GM21526 (cell line): ENCODE measurements at regions not wholly inside any gene's neighbourhood (a gene's known extent, or its start where the extent isn't known, plus 50 kb on each side); places are given as distances from the start of the nearest gene placed in this dataset.
"Not testable (repeated sequence)": the region's sequence is repeated elsewhere in the genome, so short reads cannot be mapped to it uniquely, and the experiment has no call there.

Experiments used
- ATAC-seq: cut with Tn5 transposase; IDR thresholded peaks from one replicate; pipeline ENCODE4 v1.9.1; 2021; ENCODE audit warnings: moderate library complexity; ENCODE audit not compliant: unreplicated experiment, low FRiP score

- no peak for ATAC-seq
Measured at GRCh38 chr12:131527736-131528135, 183.2 kb upstream of the SFSWAP start.

DNA sequence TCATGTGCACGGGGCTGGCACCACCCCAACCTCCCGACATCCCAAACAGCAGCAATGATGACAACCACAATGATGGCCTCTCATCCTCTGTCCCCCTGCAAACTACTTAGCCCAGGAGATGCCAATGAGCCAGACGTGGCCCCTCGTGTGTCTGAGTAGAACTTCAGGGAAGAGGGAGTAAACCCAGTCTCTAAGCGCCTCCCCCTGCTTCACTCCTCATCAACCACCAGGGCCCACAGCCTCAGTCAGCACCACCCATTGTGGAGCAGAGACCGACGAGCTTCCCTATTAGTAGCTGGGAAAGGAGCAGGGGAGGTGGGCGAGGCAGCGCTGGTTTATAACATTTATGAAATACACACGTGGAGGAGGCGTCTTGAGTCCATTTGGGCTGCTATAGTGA lies 182.7 kb upstream of the SFSWAP start:
- ATAC-seq, result no peak

DNA sequence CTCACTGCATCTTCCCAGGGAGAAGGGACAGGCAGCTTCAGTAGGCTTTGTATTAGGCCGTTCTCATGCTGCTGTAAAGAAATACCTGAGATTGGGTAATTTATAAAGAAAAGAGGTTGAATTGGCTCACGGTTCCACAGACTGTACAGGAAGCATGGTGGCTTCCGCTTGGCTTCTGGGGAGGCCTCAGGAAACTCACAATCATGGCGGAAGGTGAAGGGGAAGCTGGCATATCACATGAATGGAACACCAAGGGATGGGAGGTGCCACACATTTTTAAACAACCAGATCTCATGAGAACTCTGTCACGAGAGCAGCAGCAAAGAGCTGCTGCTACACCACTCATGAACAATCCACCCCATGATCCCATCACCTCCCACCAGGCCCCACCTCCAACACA lies 182.2 kb upstream of the SFSWAP start:
- no peak for ATAC-seq

DNA sequence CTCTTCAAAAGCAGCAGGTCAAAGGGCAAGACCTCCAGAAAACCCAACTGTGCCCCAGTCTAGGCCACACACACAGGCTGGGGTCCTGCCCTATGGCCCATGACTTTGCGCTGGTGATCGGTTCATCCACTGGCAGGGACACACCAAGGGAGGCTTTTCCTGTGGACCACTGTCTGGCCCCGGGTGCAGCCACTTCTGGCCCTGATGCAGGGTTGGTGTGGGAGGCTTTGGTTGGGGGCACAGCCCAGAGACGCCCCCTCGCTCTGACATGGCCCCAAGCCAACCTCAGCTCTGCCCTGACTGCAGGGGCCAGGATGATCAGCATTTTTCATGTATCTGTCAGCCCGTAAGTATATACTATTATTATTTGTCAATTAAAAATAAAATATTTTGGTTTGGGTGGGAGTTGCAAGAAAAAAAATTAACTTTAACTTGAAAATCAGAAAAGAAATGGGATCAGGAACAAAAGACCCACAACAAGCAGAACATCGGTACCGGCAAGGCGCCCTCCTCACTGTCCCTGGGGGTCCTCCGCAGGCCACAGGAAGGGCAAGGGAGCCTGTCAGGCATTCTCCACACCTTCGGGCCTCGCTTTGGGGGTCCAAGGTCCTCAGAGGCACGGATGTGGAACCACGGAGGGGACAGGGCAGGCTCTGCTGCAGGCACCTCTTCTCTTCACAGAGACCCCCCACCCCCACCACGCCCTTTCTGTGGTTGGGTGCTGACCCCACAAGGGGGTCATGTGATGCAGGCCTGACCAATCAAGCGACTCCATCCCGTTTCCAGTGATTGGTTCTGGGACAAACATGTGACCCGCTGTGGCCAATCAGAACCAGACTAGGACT lies 181.5 kb upstream of the SFSWAP start:
- no peak for ATAC-seq

- no peak for ATAC-seq
Measured at GRCh38 chr12:131530041-131530332, 180.9 kb upstream of the SFSWAP start.

DNA sequence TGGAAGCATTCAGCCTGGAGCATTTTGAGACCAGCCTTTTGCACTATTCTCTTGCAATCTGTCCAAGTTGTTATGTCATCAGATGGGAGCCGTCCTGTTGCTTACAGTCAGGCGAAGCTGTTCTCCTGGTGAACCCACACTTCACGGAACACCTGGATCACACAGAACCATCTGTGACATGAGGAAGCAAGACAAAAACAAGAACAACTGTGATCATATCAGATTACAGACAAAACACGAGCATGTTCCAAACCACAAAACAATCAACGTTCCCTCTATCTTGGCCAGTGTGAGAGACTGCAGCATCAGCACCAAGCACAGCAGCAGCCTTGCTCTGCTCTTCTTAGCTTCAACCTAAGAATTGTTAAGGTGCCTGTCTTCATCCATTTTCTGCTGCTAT lies 180.5 kb upstream of the SFSWAP start:
- ATAC-seq, result no peak

GRCh38 chr12:131533139-131533538 lies 177.8 kb upstream of the SFSWAP start:
- no peak for ATAC-seq

GRCh38 chr12:131535779-131536178 lies 175.1 kb upstream of the SFSWAP start:
- no peak for ATAC-seq

GRCh38 chr12:131536337-131536736 lies 174.6 kb upstream of the SFSWAP start:
- no peak for ATAC-seq

- ATAC-seq, result no peak
Measured at GRCh38 chr12:131536766-131537165, 174.1 kb upstream of the SFSWAP start.

DNA sequence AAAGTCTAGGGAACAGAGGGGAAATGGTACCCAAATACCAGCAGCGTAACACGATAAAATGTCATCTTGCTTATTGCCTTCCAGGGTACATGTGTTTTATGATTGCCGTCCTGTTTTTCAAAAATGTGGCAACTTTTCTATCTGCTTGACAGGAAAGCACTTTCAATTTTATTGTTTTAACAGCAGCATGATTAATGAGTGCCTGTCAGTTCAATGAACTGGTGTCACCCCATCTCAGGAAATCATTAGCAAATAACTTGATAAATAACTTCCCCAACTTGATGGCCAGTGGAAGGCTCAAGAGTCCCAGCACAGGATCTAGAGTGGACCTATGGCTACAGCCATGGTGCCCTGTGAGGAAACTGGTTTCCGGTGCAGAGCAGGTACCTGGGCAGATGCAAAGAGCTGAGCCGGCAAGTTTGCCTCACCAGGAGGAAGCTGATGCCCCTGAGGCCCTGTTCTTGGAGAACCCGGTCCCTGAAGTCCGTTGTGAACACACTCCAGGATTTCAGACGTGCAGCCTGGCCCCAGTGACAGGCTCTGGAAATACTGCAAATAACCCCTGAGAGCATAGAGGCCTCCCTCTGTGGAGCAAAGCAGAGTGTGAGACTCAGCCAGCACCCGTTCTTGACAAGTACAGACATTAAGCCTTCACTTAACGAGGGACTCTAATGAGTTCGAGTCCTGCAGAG lies 173.5 kb upstream of the SFSWAP start:
- ATAC-seq, result no peak

- no peak for ATAC-seq
Measured at GRCh38 chr12:131539381-131539780, 171.5 kb upstream of the SFSWAP start.

DNA sequence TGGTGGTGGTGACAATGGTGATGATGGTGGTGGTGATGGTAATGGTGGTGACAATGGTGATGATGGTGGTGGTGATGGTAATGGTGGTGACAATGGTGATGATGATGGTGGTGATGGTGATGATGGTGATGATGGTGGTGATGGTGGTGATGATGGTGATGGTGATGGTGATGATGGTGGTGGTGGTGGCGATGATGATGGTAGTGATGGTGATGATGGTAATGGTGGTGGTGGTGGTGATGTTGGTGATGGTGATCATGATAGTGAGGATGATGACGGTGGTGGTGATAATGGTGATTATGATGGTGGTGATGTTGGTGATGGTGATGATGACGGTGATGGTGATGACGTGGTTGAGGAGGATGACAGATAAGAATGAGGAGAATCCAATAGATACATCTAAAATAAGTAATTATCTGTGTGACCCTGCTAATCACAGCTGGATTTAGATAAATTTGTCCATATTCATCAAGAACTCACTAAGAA lies 170.7 kb upstream of the SFSWAP start:
- ATAC-seq, result no peak

DNA sequence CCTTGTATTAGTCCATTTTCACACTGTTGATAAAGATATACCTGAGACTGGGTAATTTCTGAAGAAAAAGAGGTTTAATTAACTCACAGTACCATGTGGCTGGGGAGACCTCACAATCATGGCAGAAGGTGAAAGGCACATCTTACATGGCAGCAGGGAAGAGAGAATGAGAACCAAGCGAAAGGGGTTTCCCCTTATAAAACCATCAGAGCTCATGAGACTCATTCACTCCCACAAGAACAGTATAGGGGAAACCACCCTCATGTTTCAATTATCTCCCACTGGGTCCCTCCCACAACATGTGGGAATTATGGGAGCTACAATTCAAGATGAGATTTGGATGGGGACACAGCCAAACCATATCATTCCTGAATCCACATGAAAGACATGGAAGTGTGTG lies 169.4 kb upstream of the SFSWAP start:
- ATAC-seq, result not testable (repeated sequence)

DNA sequence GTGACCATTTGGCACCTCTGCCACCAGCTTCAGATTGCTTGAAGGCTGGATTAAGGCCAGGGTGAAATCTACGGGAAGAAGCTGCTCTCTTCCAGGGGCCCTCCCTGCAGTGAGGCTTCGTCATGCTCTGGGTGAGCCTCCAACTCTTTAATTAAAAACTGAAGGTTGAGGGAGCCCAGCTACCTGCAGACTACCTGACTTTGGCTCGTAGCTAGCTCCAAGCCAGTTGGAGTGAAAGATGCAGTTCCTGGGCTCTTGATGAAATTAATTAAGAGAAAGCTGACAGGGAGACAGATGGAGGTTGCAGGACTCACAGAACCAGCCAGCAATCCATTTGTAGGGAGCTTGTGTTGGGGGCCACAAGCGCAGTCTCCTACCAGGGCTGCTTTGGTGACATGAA lies 168.5 kb upstream of the SFSWAP start:
- no peak for ATAC-seq

GRCh38 chr12:131543040-131543439 lies 167.8 kb upstream of the SFSWAP start:
- ATAC-seq, result no peak

DNA sequence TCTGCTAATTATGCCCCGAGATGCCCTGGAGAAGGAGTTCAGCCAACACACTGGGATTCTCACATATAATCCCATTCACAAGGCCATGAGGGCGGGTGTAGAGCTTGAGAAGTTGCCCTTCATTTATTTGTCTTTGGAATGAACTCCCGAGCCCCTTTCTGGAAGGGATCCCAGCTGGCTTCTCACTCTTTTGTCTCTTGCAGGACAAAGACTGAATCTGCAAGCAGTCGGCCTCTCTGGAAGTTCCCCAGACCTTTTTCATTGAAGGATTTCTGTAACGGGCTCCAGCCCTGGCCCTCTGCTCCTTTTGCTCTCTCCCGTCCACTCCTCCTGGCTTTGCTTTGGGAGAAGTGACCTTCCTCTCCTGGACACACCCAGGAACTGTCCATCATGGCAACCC lies 163.3 kb upstream of the SFSWAP start:
- no peak for ATAC-seq

DNA sequence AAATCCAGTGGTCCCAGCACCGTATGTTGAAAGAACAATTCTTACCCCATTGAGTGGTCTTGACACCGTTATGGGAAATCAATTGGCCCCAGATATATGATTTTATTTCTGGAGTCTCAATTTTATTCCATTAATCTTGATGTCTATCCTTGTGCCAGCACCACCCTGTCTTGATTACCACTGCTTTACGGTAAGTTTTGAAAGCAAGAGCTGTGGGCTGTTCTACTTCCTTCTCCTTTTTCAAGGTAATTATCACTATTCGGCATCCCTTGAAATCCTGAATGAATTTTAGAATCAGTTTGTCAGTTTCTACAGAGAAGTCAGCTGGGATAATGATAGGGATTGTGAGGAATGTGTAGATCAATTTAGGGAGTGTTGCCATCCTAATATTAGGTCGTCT lies 160.8 kb upstream of the SFSWAP start:
- ATAC-seq, result no peak

- ATAC-seq, result no peak
Measured at GRCh38 chr12:131551675-131552491, 159.0 kb upstream of the SFSWAP start.

- no peak for ATAC-seq
Measured at GRCh38 chr12:131552492-131552863, 158.4 kb upstream of the SFSWAP start.

- ATAC-seq, result no peak
Measured at GRCh38 chr12:131553096-131553777, 157.7 kb upstream of the SFSWAP start.
